ENCODE measurements at regions not wholly inside any gene's neighbourhood (a gene's known extent, or its start where the extent isn't known, plus 50 kb on each side); places are given as distances from the start of the nearest gene placed in this dataset.
"Not testable (repeated sequence)": the region's sequence is repeated elsewhere in the genome, so short reads cannot be mapped to it uniquely, and the experiment has no call there.

DNA sequence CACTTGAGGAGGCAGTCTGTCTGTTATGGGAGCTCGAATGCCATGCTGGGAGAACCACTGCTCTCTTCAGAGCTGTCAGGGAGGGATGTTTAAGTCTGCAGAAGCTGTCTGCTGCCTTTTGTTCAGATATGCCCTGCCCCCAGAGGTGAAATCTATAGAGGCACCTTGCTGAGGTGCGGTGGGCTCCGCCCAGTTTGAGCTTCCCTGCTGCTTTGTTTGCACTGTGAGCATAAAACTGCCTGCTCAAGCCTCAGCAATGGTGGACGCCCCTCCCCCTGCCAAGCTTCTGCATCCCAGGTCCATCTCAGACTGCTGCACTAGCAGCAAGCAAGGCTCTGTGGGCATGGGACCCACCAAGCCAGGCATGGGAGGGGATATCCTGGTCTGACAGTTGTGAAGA, 247.5 kb downstream of the LMX1A start:
- no peak overlapping the region for H3K27ac ChIP-seq
- DNase-seq (ENCODE audit: low spot score) (no peak), ATAC-seq (ENCODE audit: insufficient number of reproducible peaks, low FRiP score, low read depth) (no peak)
- no peaks in the 10 kb centered on the region for H3K36me3 ChIP-seq
- H3K27me3 ChIP-seq (replicated peaks; ENCODE audit: insufficient read depth), result no peaks in the 10 kb centered on the region
- H3K4me3 ChIP-seq, result no peak overlapping the region
- TF ChIP-seq, protein P1, sequence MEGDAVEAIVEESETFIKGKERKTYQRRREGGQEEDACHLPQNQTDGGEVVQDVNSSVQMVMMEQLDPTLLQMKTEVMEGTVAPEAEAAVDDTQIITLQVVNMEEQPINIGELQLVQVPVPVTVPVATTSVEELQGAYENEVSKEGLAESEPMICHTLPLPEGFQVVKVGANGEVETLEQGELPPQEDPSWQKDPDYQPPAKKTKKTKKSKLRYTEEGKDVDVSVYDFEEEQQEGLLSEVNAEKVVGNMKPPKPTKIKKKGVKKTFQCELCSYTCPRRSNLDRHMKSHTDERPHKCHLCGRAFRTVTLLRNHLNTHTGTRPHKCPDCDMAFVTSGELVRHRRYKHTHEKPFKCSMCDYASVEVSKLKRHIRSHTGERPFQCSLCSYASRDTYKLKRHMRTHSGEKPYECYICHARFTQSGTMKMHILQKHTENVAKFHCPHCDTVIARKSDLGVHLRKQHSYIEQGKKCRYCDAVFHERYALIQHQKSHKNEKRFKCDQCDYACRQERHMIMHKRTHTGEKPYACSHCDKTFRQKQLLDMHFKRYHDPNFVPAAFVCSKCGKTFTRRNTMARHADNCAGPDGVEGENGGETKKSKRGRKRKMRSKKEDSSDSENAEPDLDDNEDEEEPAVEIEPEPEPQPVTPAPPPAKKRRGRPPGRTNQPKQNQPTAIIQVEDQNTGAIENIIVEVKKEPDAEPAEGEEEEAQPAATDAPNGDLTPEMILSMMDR (IDR thresholded peaks at IDR 0.05), result no peak
- no peaks in the 10 kb centered on the region for H3K4me1 ChIP-seq (ENCODE audit: control insufficient read depth in 1 of 2, low read depth in 2 of 2)
- no peaks in the 10 kb centered on the region for H3K9me3 ChIP-seq

- not testable (repeated sequence) for H3K36me3 ChIP-seq; H3K4me1 ChIP-seq (ENCODE audit: control insufficient read depth in 1 of 2, low read depth in 2 of 2); H3K4me3 ChIP-seq; DNase-seq (ENCODE audit: low spot score); H3K27me3 ChIP-seq (replicated peaks; ENCODE audit: insufficient read depth); H3K27ac ChIP-seq; H3K9me3 ChIP-seq; ATAC-seq (ENCODE audit: insufficient number of reproducible peaks, low FRiP score, low read depth)
These were observed 263.9 kb downstream of the LMX1A start for GRCh38 chr1:165092542-165093162.

- Histone ChIP-seq H3K9me3 (no peaks in the 10 kb centered on the region), H3K27me3 (replicated peaks; ENCODE audit: insufficient read depth) (no peaks in the 10 kb centered on the region), H3K27ac (no peak overlapping the region), H3K4me1 (ENCODE audit: control insufficient read depth in 1 of 2, low read depth in 2 of 2) (no peaks in the 10 kb centered on the region), H3K4me3 (no peak overlapping the region), H3K36me3 (no peaks in the 10 kb centered on the region)
- TF ChIP-seq, protein P1 (IDR thresholded peaks at IDR 0.05), result no peak
- ATAC-seq (ENCODE audit: insufficient number of reproducible peaks, low FRiP score, low read depth), result no peak
- DNase-seq (ENCODE audit: low spot score), result no peak
These were observed 276.1 kb downstream of the LMX1A start for GRCh38 chr1:165080253-165080896.

DNA sequence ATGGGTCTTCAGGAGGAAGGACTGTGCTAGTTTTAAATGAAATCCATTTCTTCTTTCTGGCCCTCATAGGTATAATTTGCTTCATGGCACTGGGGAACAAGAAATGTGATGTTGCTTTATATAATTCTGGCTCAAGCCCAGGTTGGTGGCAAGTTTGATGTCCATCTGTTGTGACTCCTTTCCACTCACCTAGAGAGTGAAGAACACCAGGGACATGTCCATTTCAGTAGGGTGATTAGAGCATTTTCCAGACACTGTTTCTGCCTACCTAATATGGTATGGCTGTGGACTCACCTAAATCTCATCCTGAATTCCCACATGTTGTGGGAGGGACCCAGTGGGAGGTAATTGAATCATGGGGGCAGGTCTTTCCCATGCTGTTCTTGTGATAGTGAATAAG, 278.1 kb downstream of the LMX1A start:
- no peaks in the 10 kb centered on the region for H3K27me3 ChIP-seq (replicated peaks; ENCODE audit: insufficient read depth)
- DNase-seq (ENCODE audit: low spot score) (no peak), ATAC-seq (ENCODE audit: insufficient number of reproducible peaks, low FRiP score, low read depth) (no peak)
- no peaks in the 10 kb centered on the region for H3K4me1 ChIP-seq (ENCODE audit: control insufficient read depth in 1 of 2, low read depth in 2 of 2)
- H3K36me3 ChIP-seq, result no peaks in the 10 kb centered on the region
- TF ChIP-seq, protein P1 (IDR thresholded peaks at IDR 0.05), result no peak
- H3K4me3 ChIP-seq, result no peak overlapping the region
- H3K27ac ChIP-seq, result no peak overlapping the region
- no peaks in the 10 kb centered on the region for H3K9me3 ChIP-seq

DNA sequence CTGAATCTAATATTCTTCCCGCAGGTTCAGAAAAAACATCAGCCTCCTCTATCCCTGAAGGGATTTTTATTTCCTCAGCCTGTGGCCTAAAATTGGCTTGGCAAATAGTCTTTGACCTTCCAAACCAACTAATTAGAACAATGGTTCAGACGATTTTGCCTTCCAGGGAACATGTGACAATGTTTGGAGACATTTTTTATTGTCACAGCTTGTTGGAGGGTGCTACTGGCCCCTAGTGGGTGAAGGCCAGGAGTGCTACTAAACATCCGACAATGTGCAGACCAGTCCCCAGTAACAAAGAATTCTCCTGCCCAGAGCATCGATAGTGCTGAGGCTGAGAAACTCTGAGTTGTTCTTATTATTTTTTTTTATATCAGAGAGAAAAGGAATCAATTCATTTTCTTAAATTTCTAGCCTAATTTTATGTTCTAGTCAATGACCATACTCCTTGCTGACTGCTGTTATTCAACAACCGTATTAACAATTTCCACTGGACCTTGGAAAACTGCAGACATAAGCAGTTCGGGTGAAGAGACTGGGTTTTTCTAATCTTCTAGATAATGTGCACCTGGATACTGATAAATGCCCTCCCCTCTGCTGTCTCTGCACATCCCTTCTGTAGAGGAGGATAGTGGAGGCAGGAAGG, 280.7 kb downstream of the LMX1A start:
- no peaks in the 10 kb centered on the region for H3K4me1 ChIP-seq (ENCODE audit: control insufficient read depth in 1 of 2, low read depth in 2 of 2)
- ATAC-seq (ENCODE audit: insufficient number of reproducible peaks, low FRiP score, low read depth), result no peak
- TF ChIP-seq, protein P1 (IDR thresholded peaks at IDR 0.05), result no peak
- no peaks in the 10 kb centered on the region for H3K27me3 ChIP-seq (replicated peaks; ENCODE audit: insufficient read depth)
- no peak for DNase-seq (ENCODE audit: low spot score)
- no peak overlapping the region for H3K27ac ChIP-seq
- H3K4me3 ChIP-seq, result no peak overlapping the region
- H3K36me3 ChIP-seq, result no peaks in the 10 kb centered on the region
- no peaks in the 10 kb centered on the region for H3K9me3 ChIP-seq

Data from thoracic aorta (tissue), 2 donors.